IgD-negative memory B cell (primary cell): ENCODE measurements at regions not wholly inside any gene's neighbourhood (a gene's known extent, or its start where the extent isn't known, plus 50 kb on each side); places are given as distances from the start of the nearest gene placed in this dataset.
"Not testable (repeated sequence)": the region's sequence is repeated elsewhere in the genome, so short reads cannot be mapped to it uniquely, and the experiment has no call there.

Source experiments
- H3K27ac Mint-ChIP-seq, 3 donors: one replicate each; pipeline ENCODE4 v1.8.0; 2020 to 2022; ENCODE audit warnings: mild to moderate bottlenecking in 3 of 3, mixed read lengths in 3 of 3, moderate library complexity in 1 of 3
- H3K27me3 Mint-ChIP-seq: one replicate; pipeline ENCODE4 v1.8.0; 2021; ENCODE audit warnings: mixed read lengths
- H3K36me3 Mint-ChIP-seq: one replicate; pipeline ENCODE4 v1.8.0; 2020; ENCODE audit warnings: mild to moderate bottlenecking, mixed read lengths
- H3K4me1 Mint-ChIP-seq, 3 donors: one replicate each; pipeline ENCODE4 v1.8.0; 2020 to 2022; ENCODE audit warnings: mixed read lengths in 3 of 3, mild to moderate bottlenecking in 1 of 3
- H3K4me3 Mint-ChIP-seq, 4 donors: one replicate each; pipeline ENCODE4 v1.8.0; 2020 to 2022; ENCODE audit warnings: mild to moderate bottlenecking in 4 of 4, mixed read lengths in 4 of 4, moderate library complexity in 3 of 4
- H3K9me3 Mint-ChIP-seq, 3 donors: one replicate each; pipeline ENCODE4 v1.8.0; 2020 to 2021; ENCODE audit warnings: mixed read lengths in 3 of 3, mild to moderate bottlenecking in 1 of 3

GRCh38 chr7:19295376-19295775, 150.2 kb upstream of the FERD3L start:
- H3K27ac Mint-ChIP-seq, result no peak overlapping the region
- no peaks in the 10 kb centered on the region for H3K36me3 Mint-ChIP-seq
- no peaks in the 10 kb centered on the region for H3K4me1 Mint-ChIP-seq
- no peak overlapping the region for H3K4me3 Mint-ChIP-seq
- H3K27me3 Mint-ChIP-seq, result no peaks in the 10 kb centered on the region
- H3K9me3 Mint-ChIP-seq, result no peaks in the 10 kb centered on the region

- H3K4me3 Mint-ChIP-seq, result no peak overlapping the region
- no peak overlapping the region for H3K27ac Mint-ChIP-seq
- no peaks in the 10 kb centered on the region for H3K36me3 Mint-ChIP-seq
- H3K4me1 Mint-ChIP-seq, result no peaks in the 10 kb centered on the region
- no peaks in the 10 kb centered on the region for H3K27me3 Mint-ChIP-seq
- no peaks in the 10 kb centered on the region for H3K9me3 Mint-ChIP-seq
These were observed 149.4 kb upstream of the FERD3L start for GRCh38 chr7:19294619-19295018.

- H3K27me3 Mint-ChIP-seq, result no peaks in the 10 kb centered on the region
These were observed 148.2 kb upstream of the FERD3L start for GRCh38 chr7:19293431-19293830.

GRCh38 chr7:19290968-19291367, 145.7 kb upstream of the FERD3L start:
- Mint-ChIP-seq H3K4me1 (no peaks in the 10 kb centered on the region), H3K9me3 (no peaks in the 10 kb centered on the region), H3K27ac (no peak overlapping the region), H3K36me3 (no peaks in the 10 kb centered on the region), H3K27me3 (no peaks in the 10 kb centered on the region), H3K4me3 (no peak overlapping the region)

More at GRCh38 chr7:19293431-19293830, 148.2 kb upstream of the FERD3L start:
- no peak overlapping the region for H3K27ac Mint-ChIP-seq
- H3K36me3 Mint-ChIP-seq, result no peaks in the 10 kb centered on the region
- no peaks in the 10 kb centered on the region for H3K9me3 Mint-ChIP-seq
- no peaks in the 10 kb centered on the region for H3K4me1 Mint-ChIP-seq
- no peak overlapping the region for H3K4me3 Mint-ChIP-seq

GRCh38 chr7:19290066-19290465, 144.8 kb upstream of the FERD3L start:
- no peaks in the 10 kb centered on the region for H3K9me3 Mint-ChIP-seq
- H3K36me3 Mint-ChIP-seq, result no peaks in the 10 kb centered on the region
- no peak overlapping the region for H3K4me3 Mint-ChIP-seq
- no peaks in the 10 kb centered on the region for H3K27me3 Mint-ChIP-seq
- H3K4me1 Mint-ChIP-seq, result no peaks in the 10 kb centered on the region
- no peak overlapping the region for H3K27ac Mint-ChIP-seq

GRCh38 chr7:19284596-19285300, 139.5 kb upstream of the FERD3L start:
- H3K4me1 Mint-ChIP-seq, result no peaks in the 10 kb centered on the region
- no peak overlapping the region for H3K27ac Mint-ChIP-seq
- H3K36me3 Mint-ChIP-seq, result no peaks in the 10 kb centered on the region
- peaks cover 0 to 5% (median 4%) of the 10 kb centered on the region in 3 donors for H3K9me3 Mint-ChIP-seq
- no peaks in the 10 kb centered on the region for H3K27me3 Mint-ChIP-seq
- H3K4me3 Mint-ChIP-seq, result no peak overlapping the region

- no peak overlapping the region for H3K27ac Mint-ChIP-seq
- no peaks in the 10 kb centered on the region for H3K4me1 Mint-ChIP-seq
- H3K36me3 Mint-ChIP-seq, result no peaks in the 10 kb centered on the region
- H3K27me3 Mint-ChIP-seq, result no peaks in the 10 kb centered on the region
- H3K9me3 Mint-ChIP-seq, result peaks cover 0 to 5% (median 5%) of the 10 kb centered on the region in 3 donors
- H3K4me3 Mint-ChIP-seq, result no peak overlapping the region
These were observed 138.9 kb upstream of the FERD3L start for GRCh38 chr7:19284136-19284535.

GRCh38 chr7:19275000-19275399, 129.8 kb upstream of the FERD3L start:
- Mint-ChIP-seq H3K36me3 (peaks cover 1% of the 10 kb centered on the region), H3K4me3 (no peak overlapping the region), H3K9me3 (peaks cover 0 to 3% (median under 1%) of the 10 kb centered on the region in 3 donors), H3K27ac (no peak overlapping the region), H3K27me3 (no peaks in the 10 kb centered on the region), H3K4me1 (no peaks in the 10 kb centered on the region)

- not testable (repeated sequence) for H3K9me3 Mint-ChIP-seq, H3K27ac Mint-ChIP-seq, H3K4me3 Mint-ChIP-seq, H3K4me1 Mint-ChIP-seq, H3K36me3 Mint-ChIP-seq, H3K27me3 Mint-ChIP-seq
These were observed 127.1 kb upstream of the FERD3L start for GRCh38 chr7:19272329-19272728.

- Mint-ChIP-seq H3K4me1 (no peaks in the 10 kb centered on the region), H3K4me3 (no peak overlapping the region), H3K9me3 (peaks cover 0 to 1% (median 0%) of the 10 kb centered on the region in 3 donors), H3K36me3 (peaks cover 4% of the 10 kb centered on the region), H3K27me3 (peaks cover 2% of the 10 kb centered on the region), H3K27ac (no peak overlapping the region)
These were observed 124.1 kb upstream of the FERD3L start for GRCh38 chr7:19269301-19269700.

GRCh38 chr7:19268737-19269136, 123.5 kb upstream of the FERD3L start:
- H3K4me1 Mint-ChIP-seq, result no peaks in the 10 kb centered on the region
- no peak overlapping the region for H3K27ac Mint-ChIP-seq
- H3K36me3 Mint-ChIP-seq, result peaks cover 4% of the 10 kb centered on the region
- H3K9me3 Mint-ChIP-seq, result peaks cover 0 to 1% (median 0%) of the 10 kb centered on the region in 3 donors
- peaks cover 2% of the 10 kb centered on the region for H3K27me3 Mint-ChIP-seq
- H3K4me3 Mint-ChIP-seq, result no peak overlapping the region

GRCh38 chr7:19262826-19263225, 117.6 kb upstream of the FERD3L start:
- no peaks in the 10 kb centered on the region for H3K27me3 Mint-ChIP-seq
- H3K36me3 Mint-ChIP-seq, result peaks cover 3% of the 10 kb centered on the region
- H3K27ac Mint-ChIP-seq, result no peak overlapping the region
- H3K9me3 Mint-ChIP-seq, result peaks cover 0 to 6% (median 3%) of the 10 kb centered on the region in 3 donors
- no peaks in the 10 kb centered on the region for H3K4me1 Mint-ChIP-seq
- no peak overlapping the region for H3K4me3 Mint-ChIP-seq

- Mint-ChIP-seq H3K4me3 (no peak overlapping the region), H3K27ac (no peak overlapping the region), H3K4me1 (no peaks in the 10 kb centered on the region), H3K9me3 (no peaks in the 10 kb centered on the region), H3K36me3 (no peaks in the 10 kb centered on the region), H3K27me3 (no peaks in the 10 kb centered on the region)
These were observed 104.1 kb upstream of the FERD3L start for GRCh38 chr7:19249281-19249680.

GRCh38 chr7:19248681-19249080, 103.5 kb upstream of the FERD3L start:
- Mint-ChIP-seq H3K27ac (no peak overlapping the region), H3K4me3 (no peak overlapping the region), H3K27me3 (no peaks in the 10 kb centered on the region), H3K4me1 (no peaks in the 10 kb centered on the region), H3K36me3 (no peaks in the 10 kb centered on the region), H3K9me3 (no peaks in the 10 kb centered on the region)

GRCh38 chr7:19248115-19248514, 102.9 kb upstream of the FERD3L start:
- H3K27me3 Mint-ChIP-seq, result no peaks in the 10 kb centered on the region
- H3K4me1 Mint-ChIP-seq, result no peaks in the 10 kb centered on the region
- H3K36me3 Mint-ChIP-seq, result no peaks in the 10 kb centered on the region
- no peaks in the 10 kb centered on the region for H3K9me3 Mint-ChIP-seq
- H3K4me3 Mint-ChIP-seq, result no peak overlapping the region
- H3K27ac Mint-ChIP-seq, result no peak overlapping the region

GRCh38 chr7:19247017-19247416, 101.8 kb upstream of the FERD3L start:
- Mint-ChIP-seq H3K27ac (no peak overlapping the region), H3K36me3 (no peaks in the 10 kb centered on the region), H3K4me3 (no peak overlapping the region), H3K4me1 (no peaks in the 10 kb centered on the region), H3K9me3 (no peaks in the 10 kb centered on the region), H3K27me3 (no peaks in the 10 kb centered on the region)
